K562 (cell line): ENCODE measurements at regions not wholly inside any gene's neighbourhood (a gene's known extent, or its start where the extent isn't known, plus 50 kb on each side); places are given as distances from the start of the nearest gene placed in this dataset.

ENCODE experiments used
- CHD4 ChIP-seq: fragments of 200-600 bp; sonication (generic); IDR thresholded peaks from 3 replicates; pipeline ENCODE4 v1.6.1; 2012; ENCODE audit warnings: low read depth, mild to moderate bottlenecking, mixed read lengths, low read length, inconsistent platforms; ENCODE audit not compliant: insufficient read depth, insufficient replicate concordance, poor library complexity, severe bottlenecking
- FOXO4 ChIP-seq: fragments of 450-650 bp; formaldehyde crosslinking; IDR thresholded peaks from 2 replicates; pipeline ENCODE4 v1.4.0; 2020; ENCODE audit warnings: mild to moderate bottlenecking, moderate library complexity
- SAP30 ChIP-seq: fragments of 200-600 bp; sonication (generic); IDR thresholded peaks from 2 replicates; pipeline ENCODE4 v1.6.1; 2012; ENCODE audit warnings: borderline replicate concordance, low read depth, mild to moderate bottlenecking, moderate library complexity, low read length, control low read depth, inconsistent platforms; ENCODE audit not compliant: insufficient read depth, poor library complexity, severe bottlenecking
- SETDB1 ChIP-seq: IDR thresholded peaks from one replicate; pipeline ENCODE4 v1.6.1; 2012; ENCODE audit warnings: low read length, control low read depth, inconsistent platforms
- ZNF174 ChIP-seq: fragments of 250-450 bp; sonication (Bioruptor Pico); IDR thresholded peaks from 2 replicates; pipeline ENCODE4 v1.4.0; 2020; ENCODE audit warnings: mild to moderate bottlenecking
- ZNF311 ChIP-seq: fragments of 250-450 bp; sonication (Bioruptor Pico); IDR thresholded peaks from 2 replicates; pipeline ENCODE4 v1.4.0; 2020; ENCODE audit warnings: mild to moderate bottlenecking, moderate library complexity
- ZNF830 ChIP-seq: fragments of 250-450 bp; sonication (Bioruptor Pico); IDR thresholded peaks from 2 replicates; pipeline ENCODE4 v1.5.0; 2021; ENCODE audit warnings: mild to moderate bottlenecking
- TF ChIP-seq, protein P1 (sequence below), 3 experiments: IDR thresholded peaks in 2 of 3; conservative IDR thresholded peaks in 1 of 3; 2 replicates each; pipeline ENCODE4 v1.5.1; 2011 to 2012; ENCODE audit warnings: low read length in 3 of 3, mild to moderate bottlenecking in 3 of 3, control low read depth in 2 of 3, improper control_type of control experiment in 1 of 3, inconsistent platforms in 1 of 3, low read depth in 1 of 3, mixed read lengths in 1 of 3, moderate library complexity in 1 of 3; ENCODE audit not compliant: insufficient read depth in 2 of 3
- TF ChIP-seq, protein P2 (sequence below), 2 experiments: fragments of 450-650 bp; IDR thresholded peaks; 2 replicates each; pipeline ENCODE4 v1.6.1; 2018; ENCODE audit warnings: mild to moderate bottlenecking in 2 of 2, low read depth in 1 of 2; ENCODE audit not compliant: partially characterized antibody in 2 of 2

DNA sequence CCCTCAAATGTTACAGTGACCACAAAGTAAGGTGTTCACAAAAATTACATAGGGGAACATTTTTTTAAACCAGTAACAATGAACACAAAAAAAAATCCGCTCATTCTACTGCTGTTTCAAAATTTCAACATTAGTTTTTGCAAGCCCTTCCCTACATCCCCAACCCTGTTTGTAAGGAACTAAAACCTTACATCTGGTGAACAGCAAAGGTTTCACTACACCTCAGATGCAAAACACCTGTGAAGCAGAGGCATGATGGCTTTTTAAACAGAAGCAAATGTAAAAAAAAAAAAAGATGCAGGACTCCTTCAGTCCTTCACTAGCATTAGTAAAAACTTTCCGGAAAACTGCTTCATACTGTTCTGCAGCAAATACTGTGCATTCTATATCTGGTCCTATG, 50.0 kb upstream of the API5 start:
- TF ChIP-seq SAP30, result no peak
- TF ChIP-seq CHD4, result no peak
- no peak for TF ChIP-seq ZNF830 (CRISPR knock-in tag)
- TF ChIP-seq, protein P1, sequence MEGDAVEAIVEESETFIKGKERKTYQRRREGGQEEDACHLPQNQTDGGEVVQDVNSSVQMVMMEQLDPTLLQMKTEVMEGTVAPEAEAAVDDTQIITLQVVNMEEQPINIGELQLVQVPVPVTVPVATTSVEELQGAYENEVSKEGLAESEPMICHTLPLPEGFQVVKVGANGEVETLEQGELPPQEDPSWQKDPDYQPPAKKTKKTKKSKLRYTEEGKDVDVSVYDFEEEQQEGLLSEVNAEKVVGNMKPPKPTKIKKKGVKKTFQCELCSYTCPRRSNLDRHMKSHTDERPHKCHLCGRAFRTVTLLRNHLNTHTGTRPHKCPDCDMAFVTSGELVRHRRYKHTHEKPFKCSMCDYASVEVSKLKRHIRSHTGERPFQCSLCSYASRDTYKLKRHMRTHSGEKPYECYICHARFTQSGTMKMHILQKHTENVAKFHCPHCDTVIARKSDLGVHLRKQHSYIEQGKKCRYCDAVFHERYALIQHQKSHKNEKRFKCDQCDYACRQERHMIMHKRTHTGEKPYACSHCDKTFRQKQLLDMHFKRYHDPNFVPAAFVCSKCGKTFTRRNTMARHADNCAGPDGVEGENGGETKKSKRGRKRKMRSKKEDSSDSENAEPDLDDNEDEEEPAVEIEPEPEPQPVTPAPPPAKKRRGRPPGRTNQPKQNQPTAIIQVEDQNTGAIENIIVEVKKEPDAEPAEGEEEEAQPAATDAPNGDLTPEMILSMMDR (IDR thresholded peaks at IDR 0.05 in 2 of 3, conservative IDR thresholded peaks at IDR 0.05 in 1 of 3; ENCODE audit: insufficient read depth in 2 of 3, low read depth in 1 of 3, low read length in 3 of 3), result no peak
- TF ChIP-seq FOXO4 (CRISPR knock-in tag), result no peak
- TF ChIP-seq ZNF311 (CRISPR knock-in tag), result no peak
- TF ChIP-seq SETDB1, result no peak
- TF ChIP-seq ZNF174, result no peak
- TF ChIP-seq, protein P2, sequence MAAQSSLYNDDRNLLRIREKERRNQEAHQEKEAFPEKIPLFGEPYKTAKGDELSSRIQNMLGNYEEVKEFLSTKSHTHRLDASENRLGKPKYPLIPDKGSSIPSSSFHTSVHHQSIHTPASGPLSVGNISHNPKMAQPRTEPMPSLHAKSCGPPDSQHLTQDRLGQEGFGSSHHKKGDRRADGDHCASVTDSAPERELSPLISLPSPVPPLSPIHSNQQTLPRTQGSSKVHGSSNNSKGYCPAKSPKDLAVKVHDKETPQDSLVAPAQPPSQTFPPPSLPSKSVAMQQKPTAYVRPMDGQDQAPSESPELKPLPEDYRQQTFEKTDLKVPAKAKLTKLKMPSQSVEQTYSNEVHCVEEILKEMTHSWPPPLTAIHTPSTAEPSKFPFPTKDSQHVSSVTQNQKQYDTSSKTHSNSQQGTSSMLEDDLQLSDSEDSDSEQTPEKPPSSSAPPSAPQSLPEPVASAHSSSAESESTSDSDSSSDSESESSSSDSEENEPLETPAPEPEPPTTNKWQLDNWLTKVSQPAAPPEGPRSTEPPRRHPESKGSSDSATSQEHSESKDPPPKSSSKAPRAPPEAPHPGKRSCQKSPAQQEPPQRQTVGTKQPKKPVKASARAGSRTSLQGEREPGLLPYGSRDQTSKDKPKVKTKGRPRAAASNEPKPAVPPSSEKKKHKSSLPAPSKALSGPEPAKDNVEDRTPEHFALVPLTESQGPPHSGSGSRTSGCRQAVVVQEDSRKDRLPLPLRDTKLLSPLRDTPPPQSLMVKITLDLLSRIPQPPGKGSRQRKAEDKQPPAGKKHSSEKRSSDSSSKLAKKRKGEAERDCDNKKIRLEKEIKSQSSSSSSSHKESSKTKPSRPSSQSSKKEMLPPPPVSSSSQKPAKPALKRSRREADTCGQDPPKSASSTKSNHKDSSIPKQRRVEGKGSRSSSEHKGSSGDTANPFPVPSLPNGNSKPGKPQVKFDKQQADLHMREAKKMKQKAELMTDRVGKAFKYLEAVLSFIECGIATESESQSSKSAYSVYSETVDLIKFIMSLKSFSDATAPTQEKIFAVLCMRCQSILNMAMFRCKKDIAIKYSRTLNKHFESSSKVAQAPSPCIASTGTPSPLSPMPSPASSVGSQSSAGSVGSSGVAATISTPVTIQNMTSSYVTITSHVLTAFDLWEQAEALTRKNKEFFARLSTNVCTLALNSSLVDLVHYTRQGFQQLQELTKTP (IDR thresholded peaks at IDR 0.05; ENCODE audit: low read depth in 1 of 2, partially characterized antibody in 2 of 2), result no peak
